ENCODE measurements at regions not wholly inside any gene's neighbourhood (a gene's known extent, or its start where the extent isn't known, plus 50 kb on each side); places are given as distances from the start of the nearest gene placed in this dataset.

- Histone ChIP-seq H3K9ac (ENCODE audit: low read length in 3 of 3) (no peak overlapping the region), H3K27ac (ENCODE audit: low read depth in 2 of 2, low read length in 2 of 2) (no peak overlapping the region), H3K4me3 (ENCODE audit: low read length in 3 of 3) (no peak overlapping the region), H3K9me3 (ENCODE audit: control insufficient read depth in 2 of 3, insufficient read depth in 1 of 3, low read length in 3 of 3) (no peaks in the 10 kb centered on the region), H3K4me1 (ENCODE audit: control insufficient read depth in 2 of 3, insufficient read depth in 2 of 3, low read depth in 1 of 3, low read length in 3 of 3) (no peaks in the 10 kb centered on the region), H3K27me3 (ENCODE audit: control insufficient read depth, insufficient read depth, low read length) (no peaks in the 10 kb centered on the region), H3K36me3 (ENCODE audit: control insufficient read depth in 2 of 3, insufficient read depth in 3 of 3, low read length in 3 of 3) (no peaks in the 10 kb centered on the region)
- DNase-seq (no peak), FAIRE-seq (no peak)
- intact Hi-C loops (cut with DNase I), result no loop called here
- no peak for TF ChIP-seq CTCF (IDR thresholded peaks at IDR 0.05; ENCODE audit: borderline replicate concordance, extremely low read depth, insufficient read depth)
These were observed 584.0 kb downstream of the ADGRL2 start for GRCh38 chr1:82384776-82385175.

GRCh38 chr1:82377201-82377884 is 576.6 kb downstream of the ADGRL2 start:
- TF ChIP-seq CTCF (IDR thresholded peaks at IDR 0.05; ENCODE audit: borderline replicate concordance, extremely low read depth, insufficient read depth), result no peak
- DNase-seq (no peak), FAIRE-seq (no peak)
- H3K36me3 ChIP-seq (ENCODE audit: control insufficient read depth in 2 of 3, insufficient read depth in 3 of 3, low read length in 3 of 3), result no peaks in the 10 kb centered on the region
- intact Hi-C loops (cut with DNase I), result no loop called here
- H3K9me3 ChIP-seq (ENCODE audit: control insufficient read depth in 2 of 3, insufficient read depth in 1 of 3, low read length in 3 of 3), result no peaks in the 10 kb centered on the region
- H3K27me3 ChIP-seq (ENCODE audit: control insufficient read depth, insufficient read depth, low read length), result no peaks in the 10 kb centered on the region
- no peaks in the 10 kb centered on the region for H3K4me1 ChIP-seq (ENCODE audit: control insufficient read depth in 2 of 3, insufficient read depth in 2 of 3, low read depth in 1 of 3, low read length in 3 of 3)
- no peak overlapping the region for H3K4me3 ChIP-seq (ENCODE audit: low read length in 3 of 3)
- no peak overlapping the region for H3K27ac ChIP-seq (ENCODE audit: low read depth in 2 of 2, low read length in 2 of 2)
- H3K9ac ChIP-seq (ENCODE audit: low read length in 3 of 3), result no peak overlapping the region

GRCh38 chr1:82373710-82374109 is 573.0 kb downstream of the ADGRL2 start:
- Histone ChIP-seq H3K27ac (ENCODE audit: low read depth in 2 of 2, low read length in 2 of 2) (no peak overlapping the region), H3K4me3 (ENCODE audit: low read length in 3 of 3) (no peak overlapping the region), H3K36me3 (ENCODE audit: control insufficient read depth in 2 of 3, insufficient read depth in 3 of 3, low read length in 3 of 3) (no peaks in the 10 kb centered on the region), H3K27me3 (ENCODE audit: control insufficient read depth, insufficient read depth, low read length) (no peaks in the 10 kb centered on the region), H3K4me1 (ENCODE audit: control insufficient read depth in 2 of 3, insufficient read depth in 2 of 3, low read depth in 1 of 3, low read length in 3 of 3) (no peaks in the 10 kb centered on the region), H3K9ac (ENCODE audit: low read length in 3 of 3) (no peak overlapping the region), H3K9me3 (ENCODE audit: control insufficient read depth in 2 of 3, insufficient read depth in 1 of 3, low read length in 3 of 3) (no peaks in the 10 kb centered on the region)
- intact Hi-C loops (cut with DNase I), result no loop called here
- FAIRE-seq (no peak), DNase-seq (no peak)
- no peak for TF ChIP-seq CTCF (IDR thresholded peaks at IDR 0.05; ENCODE audit: borderline replicate concordance, extremely low read depth, insufficient read depth)
